Breast epithelium (tissue), 3 donors: ENCODE measurements at regions not wholly inside any gene's neighbourhood (a gene's known extent, or its start where the extent isn't known, plus 50 kb on each side); places are given as distances from the start of the nearest gene placed in this dataset.

Experiments
- POLR2AphosphoS5 ChIP-seq, 3 donors: sonication (generic); formaldehyde crosslinking; IDR thresholded peaks; one replicate each; pipeline ENCODE4 v1.6.1; 2017; ENCODE audit warnings: antibody characterized with exemption in 3 of 3
- TF ChIP-seq, protein P1 (sequence below), 3 donors: fragments of 450-650 bp; IDR thresholded peaks; one replicate each; pipeline ENCODE4 v1.5.1; 2016 to 2017; ENCODE audit warnings: antibody characterized with exemption in 3 of 3, mild to moderate bottlenecking in 3 of 3, moderate library complexity in 3 of 3

DNA sequence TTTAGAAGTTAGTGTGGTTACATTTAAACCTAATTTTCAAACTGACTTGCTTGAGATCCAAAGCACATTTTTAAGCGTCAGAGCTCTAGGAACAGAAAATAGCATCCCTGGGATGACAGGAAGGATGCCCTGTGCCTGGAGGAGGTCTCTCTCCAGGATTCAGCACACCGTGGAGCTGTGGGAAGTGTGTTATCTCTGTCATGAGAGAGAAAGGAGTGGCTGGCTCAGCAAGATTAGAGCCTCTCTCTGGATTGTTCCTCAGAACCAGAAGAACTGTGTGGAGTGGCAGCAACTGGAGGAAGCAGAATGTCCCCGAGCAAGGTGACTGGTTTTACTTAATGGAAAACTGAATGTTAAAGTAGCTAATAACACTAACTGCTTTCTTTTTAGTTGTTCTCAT lies 233.6 kb upstream of the TGFBR2 start:
- TF ChIP-seq, protein P1, sequence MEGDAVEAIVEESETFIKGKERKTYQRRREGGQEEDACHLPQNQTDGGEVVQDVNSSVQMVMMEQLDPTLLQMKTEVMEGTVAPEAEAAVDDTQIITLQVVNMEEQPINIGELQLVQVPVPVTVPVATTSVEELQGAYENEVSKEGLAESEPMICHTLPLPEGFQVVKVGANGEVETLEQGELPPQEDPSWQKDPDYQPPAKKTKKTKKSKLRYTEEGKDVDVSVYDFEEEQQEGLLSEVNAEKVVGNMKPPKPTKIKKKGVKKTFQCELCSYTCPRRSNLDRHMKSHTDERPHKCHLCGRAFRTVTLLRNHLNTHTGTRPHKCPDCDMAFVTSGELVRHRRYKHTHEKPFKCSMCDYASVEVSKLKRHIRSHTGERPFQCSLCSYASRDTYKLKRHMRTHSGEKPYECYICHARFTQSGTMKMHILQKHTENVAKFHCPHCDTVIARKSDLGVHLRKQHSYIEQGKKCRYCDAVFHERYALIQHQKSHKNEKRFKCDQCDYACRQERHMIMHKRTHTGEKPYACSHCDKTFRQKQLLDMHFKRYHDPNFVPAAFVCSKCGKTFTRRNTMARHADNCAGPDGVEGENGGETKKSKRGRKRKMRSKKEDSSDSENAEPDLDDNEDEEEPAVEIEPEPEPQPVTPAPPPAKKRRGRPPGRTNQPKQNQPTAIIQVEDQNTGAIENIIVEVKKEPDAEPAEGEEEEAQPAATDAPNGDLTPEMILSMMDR (IDR thresholded peaks at IDR 0.05) = no peak
- TF ChIP-seq POLR2AphosphoS5 (IDR thresholded peaks at IDR 0.05) = no peak
